NOMO-1 treated with dmso at 0.1 percent for 144 hours (cell line): ENCODE measurements at regions not wholly inside any gene's neighbourhood (a gene's known extent, or its start where the extent isn't known, plus 50 kb on each side); places are given as distances from the start of the nearest gene placed in this dataset.

Experiments
- DNase-seq: peaks from one replicate; lab custom pipeline; 2025; ENCODE audit not compliant: unreplicated experiment; lab: John Stamatoyannopoulos, UW

DNA sequence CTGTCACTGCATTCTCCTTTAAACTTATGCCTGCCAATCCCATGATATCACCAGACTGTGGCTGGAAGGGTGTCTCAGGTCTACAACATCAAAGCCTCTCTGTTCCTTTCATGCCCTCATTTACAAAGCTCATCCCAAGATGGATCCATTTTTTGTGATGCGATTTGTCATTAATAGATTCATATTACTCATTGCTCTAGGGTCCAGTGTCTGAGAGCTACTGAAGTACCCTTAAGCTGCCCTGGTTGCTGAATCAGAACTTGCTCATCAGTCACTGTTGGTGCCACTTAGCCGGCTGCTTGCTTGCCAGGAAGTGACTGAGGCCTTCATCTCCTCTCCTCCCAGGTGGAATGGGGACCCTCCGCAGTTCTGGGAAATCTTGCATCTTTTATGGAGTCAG, 395.5 kb upstream of the BOD1L1 start:
- no peak for DNase-seq

DNA sequence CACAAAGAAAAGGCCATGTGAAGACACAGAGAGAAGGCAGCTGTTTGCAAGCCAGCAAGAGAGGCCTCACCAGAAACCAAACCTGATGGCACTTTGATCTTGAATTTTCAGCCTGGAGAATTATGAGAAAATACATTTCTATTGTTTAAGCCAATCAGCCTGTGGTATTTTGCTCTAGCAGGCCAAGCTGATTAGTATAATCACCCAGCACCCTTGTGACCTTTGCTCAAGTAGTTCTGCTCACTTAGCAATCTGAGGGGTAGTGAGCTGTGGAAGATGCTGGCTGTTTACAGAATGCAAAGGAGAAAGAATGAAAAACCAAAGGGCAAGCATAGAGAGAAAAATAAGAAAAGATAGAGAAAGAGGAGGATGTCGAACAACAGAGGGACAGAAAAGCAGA, 396.4 kb upstream of the BOD1L1 start:
- no peak for DNase-seq

DNA sequence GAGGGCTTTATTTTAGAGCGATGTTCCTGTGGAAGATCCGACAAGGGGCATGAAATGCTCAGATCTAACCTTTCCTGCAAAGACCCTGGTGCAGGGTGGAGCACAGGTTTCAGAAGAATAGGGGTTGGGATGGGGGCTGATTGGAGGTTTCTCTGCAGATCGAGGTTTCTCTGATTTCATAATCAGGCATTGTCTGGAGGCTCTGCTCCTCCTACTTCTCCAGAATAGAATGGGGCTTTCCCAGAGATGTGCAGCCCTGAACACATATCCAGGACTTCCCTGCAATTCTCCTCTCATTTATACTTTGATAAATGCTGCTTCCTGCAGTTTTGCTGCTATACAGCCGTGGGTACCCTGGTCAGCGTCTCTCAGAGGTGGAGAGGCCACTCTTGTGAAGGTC, 397.6 kb upstream of the BOD1L1 start:
- DNase-seq: no peak

DNA sequence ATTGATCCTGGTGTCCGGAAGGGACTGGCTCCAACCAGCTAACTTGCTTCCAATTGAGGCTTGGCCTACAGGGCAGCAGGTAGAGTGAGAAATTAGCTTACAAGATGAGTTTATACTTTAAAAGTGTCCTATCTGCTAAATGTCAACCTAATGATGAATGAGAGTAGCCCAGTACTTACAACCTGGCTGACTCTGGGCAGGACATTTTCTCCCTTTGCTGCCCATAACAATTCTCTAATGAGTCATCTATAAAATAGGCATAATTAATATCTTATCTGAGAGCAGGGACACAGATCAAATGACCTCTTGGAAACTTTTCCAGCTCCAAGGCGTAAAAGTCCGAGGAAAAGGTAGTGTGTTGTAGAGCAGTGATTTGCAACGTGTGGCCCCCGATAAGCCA, 398.4 kb upstream of the BOD1L1 start:
- DNase-seq: no peak

- DNase-seq: no peak
These were observed 401.3 kb upstream of the BOD1L1 start for GRCh38 chr4:14028862-14029261.

- no peak for DNase-seq
These were observed 407.6 kb upstream of the BOD1L1 start for GRCh38 chr4:14035076-14035475.

DNA sequence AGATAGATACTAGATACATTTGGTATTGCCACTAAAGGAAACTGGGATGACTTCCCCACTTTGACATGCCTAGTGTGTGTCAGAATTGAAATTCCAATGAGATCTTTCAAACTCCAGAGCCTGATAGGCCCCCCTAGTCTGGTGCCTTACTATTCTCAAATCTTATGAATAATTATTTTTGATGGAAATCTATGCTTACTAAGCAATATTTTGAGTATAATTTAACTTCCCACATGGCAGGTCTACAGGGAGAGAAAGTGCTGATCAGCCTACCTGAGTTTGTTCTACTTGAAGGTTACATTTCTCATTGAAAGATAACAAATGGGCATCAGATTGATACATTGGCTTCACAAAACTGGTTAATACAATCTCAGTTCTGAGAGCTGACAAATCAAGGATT, 415.7 kb upstream of the BOD1L1 start:
- no peak for DNase-seq

DNA sequence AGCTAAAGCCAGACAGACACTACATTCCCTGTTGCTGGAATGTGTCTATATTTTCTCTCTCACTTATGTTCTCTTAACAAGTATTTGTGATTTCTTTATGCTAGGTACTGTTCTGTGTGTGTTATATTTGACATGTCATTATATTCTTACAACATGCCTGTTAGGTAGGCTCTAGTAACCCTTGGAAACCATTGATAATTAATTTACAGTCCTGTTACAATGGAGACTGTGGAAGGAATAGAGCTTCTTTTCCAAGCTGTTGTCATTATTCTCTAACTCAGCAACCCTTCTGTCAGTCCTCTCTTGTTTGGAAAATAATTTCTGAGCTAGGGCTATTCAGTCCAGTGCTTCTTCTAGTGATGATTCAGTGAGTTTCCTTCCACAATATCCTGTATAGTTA, 419.1 kb upstream of the BOD1L1 start:
- DNase-seq: no peak

DNA sequence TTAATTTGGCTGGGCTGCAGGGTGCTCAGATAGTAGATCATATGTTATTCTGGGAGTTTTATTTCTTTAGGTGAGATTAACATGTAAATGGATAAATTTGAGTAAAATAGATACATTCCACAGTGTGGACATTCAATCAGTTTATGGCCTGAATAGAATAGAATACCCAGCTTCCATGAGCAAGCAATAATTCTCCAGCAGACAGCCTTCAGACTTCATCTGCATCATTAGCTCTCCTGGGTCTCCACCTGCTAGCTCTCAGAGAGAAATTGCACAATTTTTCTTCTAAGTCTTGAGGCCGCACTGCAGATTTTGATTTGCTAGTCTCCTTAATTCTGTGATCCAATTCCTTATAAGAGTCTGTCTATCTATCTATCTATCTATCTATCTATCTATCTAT, 420.3 kb upstream of the BOD1L1 start:
- no peak for DNase-seq

DNA sequence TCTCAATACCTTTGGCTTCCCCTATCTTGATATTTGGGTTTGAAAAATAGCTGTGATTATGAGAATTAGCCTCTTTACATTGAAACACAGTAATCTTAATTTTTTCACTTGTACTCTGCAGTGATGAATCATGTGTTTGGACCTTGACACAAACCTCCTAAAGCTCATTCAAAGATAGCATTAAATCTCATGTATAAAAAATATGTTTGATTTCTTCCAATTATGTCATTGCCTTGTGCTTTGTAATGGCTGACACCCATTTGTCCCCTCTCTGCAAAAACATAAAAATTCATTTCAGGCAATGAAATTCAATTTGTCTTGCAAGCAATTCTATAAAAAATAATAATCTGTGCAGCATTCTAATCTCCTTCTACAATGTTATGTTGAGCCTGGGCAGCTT, 422.4 kb upstream of the BOD1L1 start:
- no peak for DNase-seq

GRCh38 chr4:14053291-14053690, 425.8 kb upstream of the BOD1L1 start:
- no peak for DNase-seq

DNA sequence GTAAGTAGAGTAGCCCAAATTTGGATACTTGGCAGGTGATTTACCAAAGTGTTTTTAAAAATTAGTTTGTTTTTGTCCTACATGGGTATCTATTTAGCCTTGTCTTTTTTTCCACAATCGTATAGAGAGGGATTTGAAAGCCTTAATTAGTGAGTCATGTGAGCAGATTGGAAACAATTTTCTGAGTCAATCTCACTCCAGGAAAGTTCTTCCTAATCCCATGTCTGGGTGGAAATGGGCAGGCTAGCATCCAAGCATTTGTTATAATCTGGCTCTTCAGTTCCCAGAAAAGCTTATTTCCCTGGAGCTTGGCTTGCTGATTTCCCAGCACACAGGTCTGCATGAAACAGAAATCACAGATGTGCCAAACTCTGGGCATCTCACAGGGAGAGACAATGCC, 426.9 kb upstream of the BOD1L1 start:
- DNase-seq: no peak

DNA sequence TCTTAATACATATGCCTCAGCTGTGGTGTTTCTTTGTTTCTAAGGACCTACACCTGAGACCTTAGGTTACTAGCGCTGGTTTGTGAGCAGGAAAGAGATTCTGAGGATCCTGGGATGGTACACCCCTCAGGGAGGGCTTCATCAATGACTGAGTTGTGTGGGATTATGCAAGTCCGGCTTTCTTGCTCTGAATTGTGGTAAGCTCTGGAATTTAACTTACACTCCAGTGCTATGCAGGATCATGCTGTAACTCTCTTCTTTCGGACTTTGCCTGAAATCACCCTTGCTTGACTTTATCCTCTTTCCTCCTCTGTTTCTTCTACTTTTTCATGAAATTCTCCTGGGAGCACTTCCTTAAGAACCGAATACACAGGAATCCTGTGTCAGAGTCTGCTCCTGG, 431.5 kb upstream of the BOD1L1 start:
- DNase-seq: no peak

DNA sequence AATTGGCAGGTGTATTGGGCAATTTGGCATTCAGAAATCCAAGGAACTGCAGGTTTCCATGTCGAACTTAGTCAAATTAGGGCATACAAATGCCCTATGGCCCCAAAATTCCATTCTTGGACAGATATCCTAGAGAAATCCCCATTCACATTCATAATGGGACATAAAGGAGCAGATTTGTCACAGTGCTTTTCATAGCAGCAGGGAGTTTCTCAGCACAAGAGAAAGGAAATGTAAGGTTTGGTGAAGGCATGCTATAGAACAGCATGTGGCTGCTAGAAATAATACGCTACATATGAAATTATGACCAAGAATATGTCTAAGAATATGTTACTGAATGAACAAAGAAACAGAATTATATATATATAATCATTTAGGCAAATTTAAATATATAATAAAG, 437.5 kb upstream of the BOD1L1 start:
- no peak for DNase-seq

- DNase-seq: no peak
These were observed 437.9 kb upstream of the BOD1L1 start for GRCh38 chr4:14065406-14065805.

DNA sequence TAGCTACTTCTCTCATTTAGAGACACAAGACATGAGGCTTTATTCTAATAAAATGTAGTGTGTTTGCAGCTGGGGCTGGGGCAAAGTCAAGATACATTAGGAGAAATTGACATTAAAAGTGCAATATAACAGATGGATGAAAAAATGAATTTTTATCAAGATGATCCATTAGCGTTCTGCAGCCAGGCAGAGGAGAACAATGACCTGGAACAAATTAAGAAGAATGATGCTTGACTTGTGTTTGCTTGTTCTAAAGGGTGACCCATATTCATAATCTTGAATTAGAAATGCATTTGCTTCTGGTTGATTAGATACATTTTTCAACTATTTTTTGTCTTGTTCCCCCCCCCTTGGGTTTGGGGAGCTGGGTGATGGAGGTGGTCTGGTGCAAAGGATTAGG, 439.5 kb upstream of the BOD1L1 start:
- no peak for DNase-seq

- DNase-seq: no peak
These were observed 442.4 kb upstream of the BOD1L1 start for GRCh38 chr4:14069886-14070285.

DNA sequence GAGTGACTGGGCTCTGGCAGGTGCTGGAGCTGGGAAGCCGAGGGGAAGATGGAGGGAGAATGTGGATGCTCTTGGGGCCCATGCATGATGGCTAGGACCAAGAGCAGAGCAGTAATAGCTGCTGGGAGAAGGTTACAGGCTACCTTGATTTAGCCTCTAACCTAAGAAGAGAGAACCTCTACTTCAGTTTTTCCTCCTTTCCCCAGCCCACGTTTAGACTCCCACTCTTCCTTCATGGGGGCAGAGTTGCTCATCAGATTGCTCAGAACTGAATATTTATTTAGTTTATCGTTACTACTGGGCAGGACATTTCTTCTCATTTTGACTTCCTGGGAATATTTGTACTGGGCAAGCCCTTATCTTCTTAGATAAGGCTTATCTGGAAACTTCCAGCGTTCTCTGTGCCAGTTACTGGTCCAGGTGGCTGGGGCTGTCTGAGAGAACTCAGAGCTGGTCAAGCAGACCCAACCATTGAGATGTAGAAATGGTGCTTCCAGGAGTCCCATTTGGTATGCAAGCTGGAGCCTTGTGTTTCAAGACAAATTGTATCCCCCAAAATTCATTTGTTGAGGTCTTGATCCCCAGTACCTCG, 442.9 kb upstream of the BOD1L1 start:
- DNase-seq: no peak

DNA sequence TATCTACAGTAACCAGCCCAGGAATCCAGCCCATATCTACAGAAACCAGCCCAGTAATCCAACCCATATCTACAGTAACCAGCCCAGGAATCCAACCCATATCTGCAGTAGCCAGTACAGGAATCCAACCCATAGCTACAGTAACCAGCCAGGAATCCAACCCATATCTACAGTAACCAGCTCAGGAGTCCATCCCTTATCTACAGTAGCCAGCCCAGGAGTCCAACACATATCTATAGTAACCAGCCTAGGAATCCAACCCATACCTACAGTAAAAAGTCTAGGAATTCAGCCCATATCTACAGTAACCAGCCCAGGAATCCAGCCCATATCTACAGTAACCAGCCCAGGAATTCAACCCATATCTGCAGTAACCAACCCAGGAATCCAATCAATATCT, 445.0 kb upstream of the BOD1L1 start:
- no peak for DNase-seq

- peak; percentile 2 for DNase-seq
These were observed 449.3 kb upstream of the BOD1L1 start for GRCh38 chr4:14076776-14077175.

- no peak for DNase-seq
These were observed 450.8 kb upstream of the BOD1L1 start for GRCh38 chr4:14078326-14078725.

GRCh38 chr4:14079601-14080000, 452.1 kb upstream of the BOD1L1 start:
- no peak for DNase-seq

DNA sequence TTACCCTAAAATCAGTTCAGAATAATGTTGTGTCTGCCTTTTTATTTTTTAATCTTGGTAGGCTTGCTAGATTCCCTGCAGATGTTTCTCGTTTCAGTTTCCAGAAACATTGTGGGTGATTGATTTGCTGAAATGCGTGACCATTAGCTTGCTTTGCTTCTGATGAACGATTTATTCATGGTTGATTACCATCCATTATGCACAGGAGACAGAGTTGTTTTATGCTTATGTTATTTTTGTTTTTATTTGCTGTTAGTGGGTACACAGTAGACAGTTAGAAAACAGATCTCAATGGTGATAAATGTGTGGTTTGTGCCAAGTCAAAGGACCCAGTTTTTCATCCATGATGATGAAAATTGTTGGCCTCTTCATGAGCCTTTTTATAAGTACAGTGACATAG, 455.6 kb upstream of the BOD1L1 start:
- no peak for DNase-seq

DNA sequence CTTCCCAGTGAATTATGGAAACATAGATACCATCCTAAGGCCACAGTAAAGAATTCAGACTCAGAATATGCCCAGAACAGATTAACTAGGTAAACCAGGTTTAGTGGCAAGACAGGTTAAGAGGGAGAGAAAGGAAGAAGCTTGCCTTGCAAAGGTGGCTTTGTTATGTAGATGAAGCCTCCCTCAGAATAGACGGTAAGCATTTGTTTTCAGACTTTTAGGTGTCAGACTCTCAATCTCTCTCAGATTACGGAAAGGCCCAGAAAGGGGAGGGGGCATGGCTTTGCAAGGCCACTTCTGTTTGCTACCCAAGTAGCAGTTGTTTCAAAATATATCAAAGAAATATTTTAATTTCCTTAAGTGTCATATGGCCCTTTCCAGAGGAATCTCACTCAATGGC, 457.1 kb upstream of the BOD1L1 start:
- DNase-seq: no peak
